Peyer's patch (tissue), 4 donors: ENCODE measurements at regions not wholly inside any gene's neighbourhood (a gene's known extent, or its start where the extent isn't known, plus 50 kb on each side); places are given as distances from the start of the nearest gene placed in this dataset.

ENCODE experiments used
- CTCF ChIP-seq, 6 experiments: fragments of 450-650 bp in 4 of 6; fragments of 200-600 bp in 2 of 6; sonication (generic) in 1 of 6; IDR thresholded peaks; one replicate each; pipeline ENCODE4 v1.5.1; 2017 to 2019; ENCODE audit warnings: antibody characterized with exemption in 6 of 6, mild to moderate bottlenecking in 3 of 6, moderate library complexity in 1 of 6
- POLR2A ChIP-seq, 2 donors: fragments of 450-650 bp; IDR thresholded peaks; one replicate each; pipeline ENCODE4 v1.5.1; 2017; ENCODE audit warnings: antibody characterized with exemption in 2 of 2, mild to moderate bottlenecking in 2 of 2, moderate library complexity in 2 of 2

GRCh38 chr9:29214690-29215253 lies 1641.5 kb upstream of the C9orf72 start:
- TF ChIP-seq CTCF (IDR thresholded peaks at IDR 0.05) (no peak), POLR2A (IDR thresholded peaks at IDR 0.05) (no peak)
